WTC11 (cell line): ENCODE measurements at regions not wholly inside any gene's neighbourhood (a gene's known extent, or its start where the extent isn't known, plus 50 kb on each side); places are given as distances from the start of the nearest gene placed in this dataset.

Experiments
- ARID4B ChIP-seq: sonication (generic); formaldehyde crosslinking; IDR thresholded peaks from 2 replicates; pipeline ENCODE4 v1.8.0; 2023; ENCODE audit warnings: missing genetic modification reagents, mild to moderate bottlenecking, borderline replicate concordance
- CREB1 ChIP-seq: sonication (generic); formaldehyde crosslinking; IDR thresholded peaks from 2 replicates; pipeline ENCODE4 v1.8.0; 2023; ENCODE audit warnings: mild to moderate bottlenecking, missing genetic modification reagents
- CTCF ChIP-seq: fragments of 200-600 bp; IDR thresholded peaks from 2 replicates; pipeline ENCODE4 v1.8.0; 2022; ENCODE audit warnings: antibody characterized with exemption
- ELF4 ChIP-seq: sonication (generic); formaldehyde crosslinking; IDR thresholded peaks from 2 replicates; pipeline ENCODE4 v1.8.1; 2022; ENCODE audit warnings: low read depth, mild to moderate bottlenecking, moderate library complexity, missing genetic modification reagents
- EMX1 ChIP-seq: fragments of 250-450 bp; sonication (Bioruptor Pico); IDR thresholded peaks from 2 replicates; pipeline ENCODE4 v1.8.0; 2021; ENCODE audit warnings: mild to moderate bottlenecking
- IRF2 ChIP-seq: sonication (generic); formaldehyde crosslinking; IDR thresholded peaks from 2 replicates; pipeline ENCODE4 v1.8.0; 2022; ENCODE audit warnings: low read depth, missing genetic modification reagents, borderline replicate concordance
- TCF7 ChIP-seq: sonication (generic); formaldehyde crosslinking; IDR thresholded peaks from 2 replicates; pipeline ENCODE4 v1.8.0; 2022; ENCODE audit warnings: mild to moderate bottlenecking, low read depth, missing genetic modification reagents, moderate library complexity
- ZNF263 ChIP-seq: sonication (generic); formaldehyde crosslinking; IDR thresholded peaks from 2 replicates; pipeline ENCODE4 v1.8.1; 2022; ENCODE audit warnings: low read depth, mild to moderate bottlenecking, moderate library complexity, missing genetic modification reagents
- TF ChIP-seq, protein P1 (sequence below): sonication (generic); formaldehyde crosslinking; IDR thresholded peaks from 2 replicates; pipeline ENCODE4 v1.8.1; 2022; ENCODE audit warnings: mild to moderate bottlenecking, moderate library complexity, missing genetic modification reagents

DNA sequence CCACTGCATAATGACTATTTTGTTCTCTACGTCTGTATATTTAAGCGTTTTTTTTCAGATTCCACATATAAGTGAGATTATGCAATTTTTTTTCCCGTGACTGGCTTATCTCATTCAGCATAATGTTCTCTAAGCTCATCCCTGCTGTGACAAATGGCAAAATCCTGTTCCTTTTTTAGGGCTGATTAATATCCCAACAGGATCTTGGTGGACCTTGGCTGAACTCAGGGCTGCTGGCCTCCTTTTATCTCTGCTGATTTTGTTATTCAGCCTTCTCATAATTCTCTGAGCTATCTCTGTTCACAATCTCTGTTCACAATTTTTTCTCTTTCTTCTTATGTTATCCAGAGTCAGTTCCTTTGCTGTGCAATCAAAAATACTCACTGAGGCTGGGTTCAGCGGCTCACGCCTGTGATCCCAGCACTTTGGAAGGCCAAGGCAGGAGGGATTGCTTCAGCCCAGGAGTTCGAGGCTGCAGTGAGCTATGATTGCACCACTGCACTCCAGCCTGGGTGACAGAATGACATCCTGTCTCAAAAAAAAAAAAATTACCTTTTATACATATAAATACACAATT is 1035.9 kb upstream of the AUTS2 start:
- no peak for TF ChIP-seq TCF7 (CRISPR knock-in tag)
- no peak for TF ChIP-seq ELF4 (CRISPR knock-in tag)
- TF ChIP-seq CTCF: no peak
- TF ChIP-seq, protein P1, sequence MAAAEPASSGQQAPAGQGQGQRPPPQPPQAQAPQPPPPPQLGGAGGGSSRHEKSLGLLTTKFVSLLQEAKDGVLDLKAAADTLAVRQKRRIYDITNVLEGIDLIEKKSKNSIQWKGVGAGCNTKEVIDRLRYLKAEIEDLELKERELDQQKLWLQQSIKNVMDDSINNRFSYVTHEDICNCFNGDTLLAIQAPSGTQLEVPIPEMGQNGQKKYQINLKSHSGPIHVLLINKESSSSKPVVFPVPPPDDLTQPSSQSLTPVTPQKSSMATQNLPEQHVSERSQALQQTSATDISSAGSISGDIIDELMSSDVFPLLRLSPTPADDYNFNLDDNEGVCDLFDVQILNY (CRISPR knock-in tag): no peak
- TF ChIP-seq EMX1 (CRISPR knock-in tag): no peak
- no peak for TF ChIP-seq ZNF263 (CRISPR knock-in tag)
- TF ChIP-seq ARID4B (CRISPR knock-in tag): no peak
- no peak for TF ChIP-seq IRF2
- TF ChIP-seq CREB1 (CRISPR knock-in tag): no peak
